AG08396 (cell line): ENCODE measurements at regions not wholly inside any gene's neighbourhood (a gene's known extent, or its start where the extent isn't known, plus 50 kb on each side); places are given as distances from the start of the nearest gene placed in this dataset.
"Not testable (repeated sequence)": the region's sequence is repeated elsewhere in the genome, so short reads cannot be mapped to it uniquely, and the experiment has no call there.

Experiments
- DNase-seq: peaks from one replicate; pipeline ENCODE4 v3.0.0; 2012; ENCODE audit warnings: low spot score, mixed read lengths

GRCh38 chr1:79955966-79956365, 949.4 kb upstream of the ADGRL4 start:
- DNase-seq = no peak

- DNase-seq = no peak
These were observed 944.0 kb upstream of the ADGRL4 start for GRCh38 chr1:79950511-79950910.

GRCh38 chr1:79945391-79945790, 938.9 kb upstream of the ADGRL4 start:
- DNase-seq = no peak

GRCh38 chr1:79929356-79929755, 922.8 kb upstream of the ADGRL4 start:
- DNase-seq = no peak

DNA sequence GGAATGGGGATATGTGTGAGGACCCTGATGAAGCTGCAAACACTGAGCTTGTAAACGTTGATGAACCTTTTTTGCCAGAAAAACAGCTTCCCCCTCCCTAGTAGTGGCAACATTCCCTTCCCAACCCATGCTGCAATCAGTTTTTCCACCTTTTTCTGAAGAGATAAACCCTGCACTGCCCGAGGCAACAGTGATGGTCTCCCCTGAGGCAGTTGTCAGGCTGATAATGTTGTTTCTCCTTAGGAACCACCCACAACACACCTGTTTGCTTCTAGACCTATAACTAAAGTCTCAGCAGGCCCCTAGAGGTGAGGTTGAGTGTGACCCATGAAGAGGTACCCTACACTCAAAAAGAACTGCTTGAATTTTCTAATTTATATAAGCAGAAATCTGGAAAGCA, 922.4 kb upstream of the ADGRL4 start:
- DNase-seq = no peak

DNA sequence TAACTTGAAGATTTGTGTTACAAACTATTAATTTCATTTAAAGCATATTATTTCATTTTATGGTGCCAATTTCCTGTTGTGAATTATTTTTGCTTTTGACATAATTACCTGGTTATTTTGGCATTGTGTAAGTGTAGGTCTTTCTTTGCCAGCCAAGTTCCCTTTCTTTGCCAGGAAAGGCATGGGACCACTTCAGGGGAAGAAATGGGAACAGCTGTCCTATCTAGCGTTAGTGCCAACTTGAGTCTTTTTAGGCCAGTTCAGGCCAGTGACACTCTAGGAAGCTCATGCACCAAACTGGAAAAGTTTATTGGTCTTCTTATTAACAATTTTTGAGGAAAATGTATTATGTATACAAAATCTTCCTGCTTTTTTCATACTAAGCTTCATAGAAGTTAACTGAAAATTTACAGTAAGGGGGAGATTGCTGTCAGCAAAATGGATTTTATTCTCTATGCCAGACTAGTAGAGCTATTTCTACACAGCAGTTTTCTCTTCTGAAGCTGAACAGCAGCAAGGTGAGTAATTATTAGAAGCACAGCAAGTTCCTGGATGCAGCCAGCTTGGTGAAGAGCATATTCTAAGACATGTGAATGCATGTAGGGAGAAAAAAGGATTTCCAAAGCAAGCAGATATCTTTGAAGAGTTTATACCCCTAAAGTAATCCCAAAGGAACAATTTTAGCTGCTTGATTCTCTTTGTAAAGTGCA, 914.6 kb upstream of the ADGRL4 start:
- DNase-seq = no peak

- no peak for DNase-seq
These were observed 908.4 kb upstream of the ADGRL4 start for GRCh38 chr1:79914896-79915295.

DNA sequence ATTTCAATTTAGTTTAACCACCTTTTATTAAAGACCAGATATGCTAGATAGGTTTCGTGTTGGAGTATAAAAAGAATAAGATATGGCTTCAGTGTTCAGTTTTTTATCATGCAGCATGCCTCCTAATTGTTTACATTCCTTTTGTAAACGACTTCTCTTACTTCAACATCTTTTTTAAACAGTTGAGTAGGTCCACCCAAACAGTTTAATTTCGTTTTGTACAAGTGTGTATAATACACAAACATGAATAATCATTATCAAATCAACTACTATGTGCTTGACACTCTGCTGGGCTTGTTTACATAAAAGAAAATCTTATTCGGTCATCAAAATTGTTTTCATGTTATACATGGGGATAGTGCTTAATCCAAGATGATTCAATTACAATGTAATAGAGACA, 906.3 kb upstream of the ADGRL4 start:
- DNase-seq = no peak

- DNase-seq = no peak
These were observed 896.8 kb upstream of the ADGRL4 start for GRCh38 chr1:79903321-79903720.

DNA sequence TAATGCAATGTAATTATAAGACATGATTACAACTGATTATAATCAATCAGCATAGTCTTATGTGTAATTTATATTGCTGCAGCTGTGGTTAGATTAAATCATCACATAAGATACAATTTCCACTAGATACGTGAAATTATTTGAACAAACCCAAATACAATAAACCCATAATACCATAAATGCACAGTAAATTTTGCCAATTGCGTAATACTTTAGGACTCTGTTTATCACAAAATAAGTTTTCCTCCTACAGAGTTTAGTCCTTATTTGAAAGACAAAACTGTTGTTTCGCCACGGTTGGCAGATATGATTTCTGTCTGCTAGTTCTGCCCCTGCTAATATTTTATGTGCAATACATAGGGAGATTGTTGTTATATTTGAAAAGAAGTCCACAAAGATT, 895.9 kb upstream of the ADGRL4 start:
- no peak for DNase-seq

DNA sequence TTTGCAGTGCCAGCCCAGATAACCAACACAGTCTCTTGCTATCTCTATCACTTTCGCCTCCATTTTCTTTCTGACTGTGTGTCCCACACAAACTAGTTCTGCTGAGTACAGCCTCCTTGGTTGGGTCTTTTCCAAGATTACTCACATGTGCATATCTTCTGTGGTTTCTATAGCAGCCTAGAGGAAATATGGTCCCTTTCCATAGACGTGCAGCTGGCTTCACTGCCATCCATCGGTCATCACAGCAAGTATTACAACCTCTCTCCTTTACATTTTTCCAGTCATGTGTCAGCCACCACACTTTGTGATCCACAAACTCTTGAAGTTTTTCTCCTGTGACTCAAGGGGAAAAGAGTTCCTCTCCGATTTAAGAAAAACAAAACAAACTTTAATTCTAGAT, 893.4 kb upstream of the ADGRL4 start:
- peak; percentile 77 for DNase-seq

DNA sequence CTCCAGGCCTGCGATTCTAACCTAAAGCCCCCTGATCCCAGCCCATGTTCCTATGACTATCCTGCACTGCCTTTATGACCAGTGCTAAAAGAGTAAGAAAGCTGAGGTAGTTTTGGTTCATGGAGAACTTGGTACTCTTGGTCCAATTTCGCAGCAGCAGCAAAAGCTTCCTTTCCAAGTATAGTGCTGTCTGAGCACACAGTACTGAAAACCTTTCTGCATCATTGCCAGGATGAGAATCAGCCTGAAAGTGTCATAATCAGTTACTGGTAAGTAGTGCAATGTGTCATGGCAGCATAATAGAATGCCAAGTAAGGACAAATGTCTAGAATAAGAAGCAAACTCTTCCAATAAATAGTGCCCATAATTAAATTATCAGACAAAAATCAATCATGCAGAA, 889.6 kb upstream of the ADGRL4 start:
- DNase-seq = no peak

DNA sequence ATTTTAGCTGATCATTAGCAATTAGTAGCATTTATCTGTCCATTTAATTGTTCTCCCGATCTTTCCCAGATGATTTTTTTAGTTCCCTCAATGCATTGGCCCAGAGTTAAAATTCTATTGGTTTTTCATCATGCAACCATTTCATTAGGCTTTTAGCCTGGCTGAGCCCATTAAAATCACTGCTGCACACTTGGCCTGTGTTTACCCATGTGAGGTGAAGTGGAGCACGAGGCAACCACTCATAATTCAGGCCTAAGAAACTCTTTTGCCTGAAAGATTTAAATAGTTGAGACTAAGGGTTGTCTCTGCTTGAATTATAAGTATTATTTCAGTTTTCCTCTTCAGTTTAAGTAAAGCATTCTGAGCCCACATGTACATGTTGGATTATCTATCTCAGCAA, 889.0 kb upstream of the ADGRL4 start:
- no peak for DNase-seq

DNA sequence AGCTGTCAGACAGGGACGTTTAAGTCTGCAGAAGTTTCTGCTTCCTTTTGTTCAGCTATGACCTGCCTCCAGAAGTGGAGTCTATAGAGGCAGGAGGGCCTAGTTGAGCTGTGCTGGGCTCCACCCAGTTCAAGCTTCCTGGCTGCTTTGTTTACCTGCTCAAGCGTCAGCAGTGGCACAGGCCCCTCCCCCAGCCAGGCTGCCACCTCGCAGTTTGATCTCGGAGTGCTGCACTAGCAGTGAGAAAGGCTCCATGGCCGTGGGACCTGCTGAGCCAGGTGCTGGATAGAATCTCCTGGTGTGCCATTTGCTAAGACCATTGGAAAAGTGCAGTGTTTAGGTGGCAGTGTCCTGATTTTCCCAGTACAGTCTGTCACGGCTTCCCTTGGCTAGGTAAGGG, 887.6 kb upstream of the ADGRL4 start:
- DNase-seq = not testable (repeated sequence)

GRCh38 chr1:79887059-79887458, 880.5 kb upstream of the ADGRL4 start:
- no peak for DNase-seq

DNA sequence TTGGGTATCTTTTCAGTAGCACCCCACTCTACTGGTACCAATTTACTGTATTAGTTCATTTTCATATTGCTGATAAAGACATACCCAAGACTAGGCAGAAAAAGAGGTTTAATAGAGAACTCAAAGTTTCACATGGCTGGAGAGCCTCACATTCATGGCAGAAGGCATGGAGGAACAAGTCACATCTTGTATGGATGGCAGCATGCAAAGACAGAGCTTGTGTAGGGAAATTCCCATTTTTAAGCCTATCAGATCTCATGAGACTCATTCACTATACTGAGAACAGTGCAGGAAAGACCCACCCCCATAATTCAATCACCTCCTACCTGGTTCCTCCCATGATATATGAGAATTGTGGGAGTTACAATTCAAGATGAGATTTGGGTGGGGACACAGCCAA, 878.6 kb upstream of the ADGRL4 start:
- DNase-seq = no peak

DNA sequence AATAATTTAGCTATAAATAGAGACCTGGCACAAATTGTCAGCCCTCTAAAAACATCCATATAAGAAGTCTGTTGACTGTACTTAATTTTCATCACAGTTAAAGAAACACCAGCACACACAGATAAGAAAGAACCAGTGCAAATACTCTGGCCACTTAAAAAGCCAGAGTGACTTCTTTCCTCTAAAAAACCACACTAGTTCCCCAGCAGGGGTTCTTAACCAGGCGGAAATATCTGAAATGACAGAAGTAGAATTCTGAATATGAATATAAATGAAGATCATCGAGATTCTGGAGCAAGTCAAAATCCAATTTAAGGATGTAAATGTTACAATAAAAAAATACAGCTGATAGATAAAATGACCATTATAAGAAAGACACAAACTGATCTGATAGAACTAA, 870.6 kb upstream of the ADGRL4 start:
- no peak for DNase-seq

DNA sequence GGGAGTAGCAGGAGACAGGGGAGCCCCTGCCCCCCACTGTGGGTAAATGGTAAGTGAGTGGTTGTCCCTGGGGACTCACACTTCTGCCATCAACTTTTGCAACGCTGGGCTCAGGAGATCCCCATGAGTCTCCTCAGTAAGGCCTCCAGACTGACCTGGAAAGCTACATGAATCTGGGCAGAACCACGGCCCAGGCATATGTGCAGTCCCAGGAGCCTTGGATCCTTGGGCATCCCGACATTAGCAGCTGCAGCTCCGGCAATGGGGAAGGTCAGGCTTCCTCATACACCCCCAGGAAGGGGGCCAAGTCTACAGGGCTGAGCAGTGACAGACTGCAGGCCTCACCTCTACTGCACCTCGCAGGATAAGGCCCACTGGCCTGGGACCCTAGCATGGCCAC, 868.7 kb upstream of the ADGRL4 start:
- DNase-seq = no peak

DNA sequence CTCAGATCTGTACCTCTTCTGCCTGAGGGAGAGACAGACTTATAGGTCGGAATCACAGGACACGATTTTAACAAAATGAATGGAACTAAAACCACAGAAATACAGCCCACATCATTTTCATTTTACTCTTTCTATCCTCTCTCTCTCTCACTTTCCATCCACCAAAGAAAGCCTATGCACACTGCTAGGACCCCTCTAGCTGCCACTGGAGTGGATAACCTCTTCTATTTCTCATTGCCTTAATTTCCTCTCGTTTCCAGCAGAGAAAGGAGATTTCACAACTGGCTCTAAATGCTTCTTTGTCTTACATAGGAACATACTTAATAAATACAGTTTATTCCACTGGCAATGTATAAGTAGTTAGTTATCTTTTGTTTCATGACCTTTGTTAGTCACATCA, 867.8 kb upstream of the ADGRL4 start:
- DNase-seq = no peak

- DNase-seq = peak; percentile 6
These were observed 852.9 kb upstream of the ADGRL4 start for GRCh38 chr1:79859212-79859948.

GRCh38 chr1:79852004-79852403, 845.5 kb upstream of the ADGRL4 start:
- no peak for DNase-seq

- DNase-seq = no peak
These were observed 842.9 kb upstream of the ADGRL4 start for GRCh38 chr1:79849388-79849787.

DNA sequence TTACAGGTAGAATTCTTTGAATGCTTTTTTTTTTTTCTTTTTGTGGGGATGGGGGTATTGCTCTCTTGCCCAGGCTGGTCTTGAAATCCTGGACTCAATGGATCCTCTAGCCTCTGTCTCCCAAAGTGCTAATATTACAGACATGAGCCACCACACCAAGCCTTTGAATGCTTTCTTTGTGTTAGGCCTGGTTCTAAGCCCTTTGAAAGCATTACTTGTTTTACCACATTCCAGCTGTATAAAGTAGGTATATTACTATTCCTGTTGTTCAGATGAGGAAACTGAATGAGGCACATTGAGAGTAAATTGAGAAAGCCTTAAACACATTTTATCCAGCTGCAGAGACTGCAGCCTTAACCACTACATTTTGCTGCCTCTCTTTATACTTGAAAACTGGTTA, 841.8 kb upstream of the ADGRL4 start:
- no peak for DNase-seq

DNA sequence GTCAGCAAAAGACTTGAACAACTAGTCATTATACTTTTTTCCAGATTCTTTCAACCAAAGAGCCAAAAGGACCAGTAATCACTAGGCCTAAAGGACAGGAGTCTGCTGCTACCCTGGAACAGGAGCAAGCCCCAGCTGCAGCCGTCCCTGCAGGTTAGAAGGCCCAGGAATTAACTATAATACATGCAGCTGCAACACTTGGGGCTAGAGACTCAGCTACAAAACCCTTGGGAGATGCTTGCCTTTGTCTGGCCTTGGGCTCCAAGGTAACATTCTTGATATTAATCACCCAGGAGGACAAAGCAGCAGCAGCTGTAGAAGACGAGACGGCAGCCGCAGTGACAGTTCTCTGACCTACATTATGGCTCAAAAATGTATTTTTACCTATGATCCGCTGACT, 841.2 kb upstream of the ADGRL4 start:
- no peak for DNase-seq
